RWPE1 (cell line): ENCODE measurements at regions not wholly inside any gene's neighbourhood (a gene's known extent, or its start where the extent isn't known, plus 50 kb on each side); places are given as distances from the start of the nearest gene placed in this dataset.

Experiments used
- CTCF ChIA-PET: fragments of 350-600 bp; sonication (Branson Sonifier 250); formaldehyde crosslinking; extraction: SDS; loops from one replicate; lab custom pipeline; 2021; lab: Yijun Ruan, JAX
- POLR2A ChIA-PET: fragments of 400-600 bp; formaldehyde crosslinking; extraction: SDS; loops from one replicate; lab custom pipeline; 2020; ENCODE audit warnings: antibody characterized with exemption; ENCODE audit not compliant: low non-redundant PET; lab: Yijun Ruan, JAX
- DNase-seq: peaks from one replicate; pipeline ENCODE4 v3.0.0; 2012; ENCODE audit warnings: low spot score
- H3K27ac ChIP-seq: fragments of 450-650 bp; 2 replicates; pipeline ENCODE4 v1.5.1; 2017
- CTCF ChIP-seq: fragments of 450-650 bp; conservative IDR thresholded peaks from 2 replicates; pipeline ENCODE4 v1.5.1; 2017; ENCODE audit warnings: low read depth, mild to moderate bottlenecking

- ChIA-PET POLR2A (no interaction called here), CTCF (no interaction called here)
- H3K27ac ChIP-seq, result no peak overlapping the region
- DNase-seq, result no peak
- no peak for TF ChIP-seq CTCF
Measured at GRCh38 chr13:94764576-94765321, 52.4 kb upstream of the SOX21 start.
